Vagina (tissue), 2 donors: ENCODE measurements at regions not wholly inside any gene's neighbourhood (a gene's known extent, or its start where the extent isn't known, plus 50 kb on each side); places are given as distances from the start of the nearest gene placed in this dataset.

ENCODE experiments used
- DNase-seq, 2 donors: peaks; one replicate each; pipeline ENCODE4 v3.0.0-alpha.2; 2017; ENCODE audit errors: extremely low spot score in 2 of 2
- H3K27ac ChIP-seq: fragments of 200-600 bp; sonication (generic); one replicate; pipeline ENCODE4 v1.5.1; 2019
- H3K27me3 ChIP-seq: fragments of 200-600 bp; sonication (generic); one replicate; pipeline ENCODE4 v1.5.1; 2019
- H3K36me3 ChIP-seq, 2 donors: fragments of 200-600 bp; sonication (generic); one replicate each; pipeline ENCODE4 v1.5.1; 2017 to 2019
- H3K4me1 ChIP-seq: fragments of 200-600 bp; sonication (generic); one replicate; pipeline ENCODE4 v1.5.1; 2019
- H3K4me3 ChIP-seq, 2 donors: fragments of 200-600 bp; sonication (generic); 1 replicate in 1 of 2; 2 replicates in 1 of 2; pipeline ENCODE4 v1.5.1; 2016 to 2019
- H3K9me3 ChIP-seq: fragments of 200-600 bp; sonication (generic); one replicate; pipeline ENCODE4 v1.5.1; 2019
- CTCF ChIP-seq, 3 experiments: fragments of 450-650 bp in 2 of 3; fragments of 200-600 bp in 1 of 3; sonication (generic) in 1 of 3; IDR thresholded peaks; one replicate each; pipeline ENCODE4 v1.5.1; 2017 to 2019; ENCODE audit warnings: antibody characterized with exemption in 3 of 3, mild to moderate bottlenecking in 2 of 3, moderate library complexity in 2 of 3
- POLR2A ChIP-seq, 2 donors: fragments of 450-650 bp; IDR thresholded peaks; one replicate each; pipeline ENCODE4 v1.6.1; 2017; ENCODE audit warnings: antibody characterized with exemption in 2 of 2, mild to moderate bottlenecking in 2 of 2, moderate library complexity in 2 of 2
- POLR2AphosphoS5 ChIP-seq, 2 donors: sonication (generic); formaldehyde crosslinking; IDR thresholded peaks; one replicate each; pipeline ENCODE4 v1.9.0; 2017; ENCODE audit warnings: antibody characterized with exemption in 2 of 2, mild to moderate bottlenecking in 2 of 2, low read depth in 1 of 2; ENCODE audit not compliant: insufficient read depth in 1 of 2
- intact Hi-C: fragments of 100-400 bp; cut with DNase I; formaldehyde crosslinking; loops from one replicate; pipeline ENCODE4 v1.15.1; 2023

- no peak overlapping the region for H3K4me3 ChIP-seq
Observed at GRCh38 chr3:159340877-159341500, 539.1 kb downstream of the MFSD1 start.

GRCh38 chr3:159346271-159346903 is 544.5 kb downstream of the MFSD1 start:
- no peak overlapping the region for H3K4me3 ChIP-seq
- intact Hi-C loops = no loop called here
- no peaks in the 10 kb centered on the region for H3K27me3 ChIP-seq
- DNase-seq = no peak
- no peaks in the 10 kb centered on the region for H3K4me1 ChIP-seq
- H3K9me3 ChIP-seq = no peaks in the 10 kb centered on the region
- H3K27ac ChIP-seq = no peak overlapping the region
- TF ChIP-seq POLR2AphosphoS5 (IDR thresholded peaks at IDR 0.05; ENCODE audit: insufficient read depth in 1 of 2, low read depth in 1 of 2) (no peak), CTCF (IDR thresholded peaks at IDR 0.05) (no peak), POLR2A (IDR thresholded peaks at IDR 0.05) (no peak)
- H3K36me3 ChIP-seq = no peaks in the 10 kb centered on the region

More at GRCh38 chr3:159340877-159341500, 539.1 kb downstream of the MFSD1 start:
- no peaks in the 10 kb centered on the region for H3K27me3 ChIP-seq
- H3K27ac ChIP-seq = no peak overlapping the region
- TF ChIP-seq POLR2AphosphoS5 (IDR thresholded peaks at IDR 0.05; ENCODE audit: insufficient read depth in 1 of 2, low read depth in 1 of 2) (no peak), POLR2A (IDR thresholded peaks at IDR 0.05) (no peak), CTCF (IDR thresholded peaks at IDR 0.05) (no peak)
- no peaks in the 10 kb centered on the region for H3K9me3 ChIP-seq
- no peaks in the 10 kb centered on the region for H3K4me1 ChIP-seq
- H3K36me3 ChIP-seq = no peaks in the 10 kb centered on the region
- intact Hi-C loops = no loop called here
- no peak for DNase-seq

- no peak overlapping the region for H3K4me3 ChIP-seq
- H3K27me3 ChIP-seq = no peaks in the 10 kb centered on the region
- H3K36me3 ChIP-seq = no peaks in the 10 kb centered on the region
- H3K4me1 ChIP-seq = no peaks in the 10 kb centered on the region
- TF ChIP-seq POLR2AphosphoS5 (IDR thresholded peaks at IDR 0.05; ENCODE audit: insufficient read depth in 1 of 2, low read depth in 1 of 2) = no peak
- TF ChIP-seq POLR2A (IDR thresholded peaks at IDR 0.05) = no peak
- TF ChIP-seq CTCF (IDR thresholded peaks at IDR 0.05) = no peak
- no peak for DNase-seq
- no peaks in the 10 kb centered on the region for H3K9me3 ChIP-seq
- H3K27ac ChIP-seq = no peak overlapping the region
- intact Hi-C loops = no loop called here
Observed at GRCh38 chr3:159348431-159348830, 546.6 kb downstream of the MFSD1 start.

GRCh38 chr3:159356606-159357005 is 554.8 kb downstream of the MFSD1 start:
- H3K4me3 ChIP-seq = no peak overlapping the region
- H3K27ac ChIP-seq = no peak overlapping the region
- H3K36me3 ChIP-seq = no peaks in the 10 kb centered on the region
- no peak for DNase-seq
- no peaks in the 10 kb centered on the region for H3K4me1 ChIP-seq
- H3K27me3 ChIP-seq = no peaks in the 10 kb centered on the region
- no peaks in the 10 kb centered on the region for H3K9me3 ChIP-seq
- intact Hi-C loops = no loop called here
- TF ChIP-seq CTCF (IDR thresholded peaks at IDR 0.05) = no peak
- TF ChIP-seq POLR2AphosphoS5 (IDR thresholded peaks at IDR 0.05; ENCODE audit: insufficient read depth in 1 of 2, low read depth in 1 of 2) = no peak
- TF ChIP-seq POLR2A (IDR thresholded peaks at IDR 0.05) = no peak

- no peak for TF ChIP-seq POLR2AphosphoS5 (IDR thresholded peaks at IDR 0.05; ENCODE audit: insufficient read depth in 1 of 2, low read depth in 1 of 2)
- no peak for TF ChIP-seq POLR2A (IDR thresholded peaks at IDR 0.05)
- no peak for TF ChIP-seq CTCF (IDR thresholded peaks at IDR 0.05)
- Histone ChIP-seq H3K9me3 (no peaks in the 10 kb centered on the region), H3K4me3 (no peak overlapping the region), H3K27ac (no peak overlapping the region), H3K27me3 (no peaks in the 10 kb centered on the region), H3K4me1 (no peaks in the 10 kb centered on the region), H3K36me3 (no peaks in the 10 kb centered on the region)
- intact Hi-C loops = no loop called here
- DNase-seq = no peak
Observed at GRCh38 chr3:159364511-159364910, 562.7 kb downstream of the MFSD1 start.
